B cell (primary cell): ENCODE measurements at regions not wholly inside any gene's neighbourhood (a gene's known extent, or its start where the extent isn't known, plus 50 kb on each side); places are given as distances from the start of the nearest gene placed in this dataset.

Source experiments
- ATAC-seq: fragments of 200-7000 bp; cut with Tn5 transposase; one replicate; pipeline ENCODE4 v1.10.0; 2021; ENCODE audit warnings: low read depth, mild to moderate bottlenecking, moderate number of reproducible peaks, moderate library complexity
- CTCF ChIA-PET: fragments of 350-600 bp; sonication (Branson Sonifier 250); formaldehyde crosslinking; loops from one replicate; lab custom pipeline; 2021; ENCODE audit warnings: antibody characterized with exemption, inconsistent platforms; lab: Charles Lee
- POLR2A ChIA-PET: fragments of 350-600 bp; sonication (Branson Sonifier 250); formaldehyde crosslinking; loops from one replicate; lab custom pipeline; 2021; ENCODE audit warnings: antibody characterized with exemption; lab: Charles Lee
- DNase-seq: peaks from one replicate; pipeline ENCODE4 v3.0.0; 2013
- H2AFZ ChIP-seq: 2 replicates; pipeline ENCODE4 v1.6.1; 2012; ENCODE audit warnings: mild to moderate bottlenecking, low read depth, low read length; ENCODE audit not compliant: insufficient read depth, poor library complexity, severe bottlenecking
- H3K27ac ChIP-seq, 2 donors: 1 replicate in 1 of 2; 2 replicates in 1 of 2; pipeline ENCODE4 v1.5.1; 2012 to 2013; ENCODE audit warnings: low read length in 2 of 2, mild to moderate bottlenecking in 2 of 2, moderate library complexity in 1 of 2
- H3K27me3 ChIP-seq, 4 experiments: fragments of 200-600 bp in 1 of 4; sonication (generic) in 1 of 4; replicated peaks in 1 of 4; 1 replicate in 2 of 4; 2 replicates in 2 of 4; pipeline versions ENCODE4 v1.6.1 to v1.7.0; 2013 to 2016; ENCODE audit warnings: low read length in 3 of 4, mild to moderate bottlenecking in 2 of 4, mixed read lengths in 1 of 4, moderate library complexity in 1 of 4; ENCODE audit not compliant: insufficient read depth in 4 of 4, control insufficient read depth in 3 of 4; ENCODE audit errors: control extremely low read depth in 1 of 4
- H3K36me3 ChIP-seq, 2 experiments: replicated peaks in 1 of 2; 1 replicate in 1 of 2; 2 replicates in 1 of 2; pipeline versions ENCODE4 v1.6.1 to v1.7.1; 2013; ENCODE audit warnings: low read length in 1 of 2; ENCODE audit not compliant: insufficient read depth in 2 of 2, control insufficient read depth in 1 of 2; ENCODE audit errors: control extremely low read depth in 1 of 2, extremely low read depth in 1 of 2
- H3K4me1 ChIP-seq, 2 donors: fragments of 200-600 bp in 1 of 2; sonication (generic) in 1 of 2; 1 replicate in 1 of 2; 2 replicates in 1 of 2; pipeline versions ENCODE4 v1.5.1 to v1.6.1; 2013 to 2017; ENCODE audit warnings: low read length in 2 of 2; ENCODE audit not compliant: control insufficient read depth in 2 of 2, insufficient read depth in 2 of 2
- H3K4me2 ChIP-seq: replicated peaks from 2 replicates; pipeline ENCODE3; 2012; ENCODE audit warnings: mild to moderate bottlenecking, low read depth, low read length; ENCODE audit not compliant: poor library complexity, severe bottlenecking
- H3K4me3 ChIP-seq, 5 experiments: fragments of 200-600 bp in 1 of 5; sonication (generic) in 1 of 5; 1 replicate in 3 of 5; 2 replicates in 2 of 5; pipeline versions ENCODE4 v1.5.1 to v1.7.0; 2011 to 2016; ENCODE audit warnings: low read length in 4 of 5, mild to moderate bottlenecking in 4 of 5, low read depth in 2 of 5, control low read depth in 1 of 5, moderate library complexity in 1 of 5; ENCODE audit not compliant: insufficient read depth in 1 of 5; ENCODE audit errors: control extremely low read depth in 1 of 5, extremely low read depth in 1 of 5
- H3K79me2 ChIP-seq: fragments of 200-600 bp; sonication (generic); one replicate; pipeline ENCODE4 v1.6.0; 2016; ENCODE audit warnings: low read length; ENCODE audit not compliant: control insufficient read depth, insufficient read depth
- H3K9ac ChIP-seq: fragments of 200-600 bp; sonication (generic); 2 replicates; pipeline ENCODE4 v1.6.1; 2017; ENCODE audit warnings: mild to moderate bottlenecking, low read length, moderate library complexity
- H3K9me3 ChIP-seq, 3 donors: one replicate each; pipeline versions ENCODE4 v1.6.1 to v1.7.1; 2013; ENCODE audit warnings: low read length in 2 of 3; ENCODE audit not compliant: control insufficient read depth in 2 of 3, insufficient read depth in 1 of 3; ENCODE audit errors: control extremely low read depth in 1 of 3
- H4K20me1 ChIP-seq: 2 replicates; pipeline ENCODE4 v1.6.0; 2012; ENCODE audit warnings: mild to moderate bottlenecking, low read length; ENCODE audit not compliant: insufficient read depth, control insufficient read depth, poor library complexity, severe bottlenecking
- H3K27ac Mint-ChIP-seq: one replicate; pipeline ENCODE4 v1.8.0; 2021; ENCODE audit warnings: mixed read lengths
- H3K27me3 Mint-ChIP-seq: one replicate; pipeline ENCODE4 v1.8.0; 2021; ENCODE audit warnings: mixed read lengths
- H3K4me1 Mint-ChIP-seq: one replicate; pipeline ENCODE4 v1.8.0; 2021; ENCODE audit warnings: mixed read lengths
- H3K4me3 Mint-ChIP-seq: one replicate; pipeline ENCODE4 v1.8.0; 2021; ENCODE audit warnings: mixed read lengths
- H3K9me3 Mint-ChIP-seq: one replicate; pipeline ENCODE4 v1.8.0; 2022; ENCODE audit warnings: mixed read lengths; ENCODE audit not compliant: insufficient read depth
- CTCF ChIP-seq: fragments of 200-600 bp; IDR thresholded peaks from one replicate; pipeline ENCODE4 v1.8.0; 2022; ENCODE audit warnings: antibody characterized with exemption, mild to moderate bottlenecking
- EZH2 ChIP-seq: IDR thresholded peaks from 2 replicates; pipeline ENCODE4 v1.6.1; 2012; ENCODE audit warnings: borderline replicate concordance, low read depth, mild to moderate bottlenecking, moderate library complexity, low read length; ENCODE audit not compliant: insufficient read depth, poor library complexity, severe bottlenecking
- WGBS: methylation state at CpG from one replicate; pipeline ENCODE4 v1.1.5; 2013; ENCODE audit warnings: missing lambda C conversion rate; ENCODE audit not compliant: insufficient coverage; 5-methylcytosine and 5-hydroxymethylcytosine counted together
- intact Hi-C: fragments of 100-400 bp; cut with micrococcal nuclease; formaldehyde crosslinking; loops from one replicate; pipeline ENCODE4 v1.10.0; 2022

DNA sequence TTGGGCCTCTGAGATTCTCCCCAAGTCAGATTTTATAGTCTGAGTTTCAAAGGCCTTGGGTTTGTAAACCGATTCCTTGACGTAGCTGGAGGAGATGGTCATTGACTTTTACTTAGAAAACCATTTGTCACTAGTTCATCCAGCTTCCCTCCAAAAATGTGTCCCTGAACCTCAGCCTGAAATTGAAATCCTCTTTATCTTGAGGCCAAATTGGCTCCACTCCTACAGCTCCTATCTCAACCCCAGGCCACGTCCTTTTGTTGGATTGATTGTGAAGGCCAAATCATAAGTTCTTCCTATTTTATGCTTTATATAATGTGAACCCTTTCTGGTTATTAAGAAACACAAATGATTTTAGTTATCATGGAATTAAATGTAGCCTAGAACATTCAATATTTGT is 193.9 kb upstream of the SUCLG2 start:
- H3K9me3 ChIP-seq = no peaks in the 10 kb centered on the region
- no peak for ATAC-seq
- no peak overlapping the region for H3K4me2 ChIP-seq
- no peak for TF ChIP-seq EZH2
- no peak for TF ChIP-seq CTCF
- no peak overlapping the region for H3K9ac ChIP-seq
- Mint-ChIP-seq H3K27me3 (peaks cover 7% of the 10 kb centered on the region), H3K4me3 (no peak overlapping the region), H3K4me1 (no peaks in the 10 kb centered on the region), H3K9me3 (no peaks in the 10 kb centered on the region), H3K27ac (no peak overlapping the region)
- H2AFZ ChIP-seq = no peak overlapping the region
- DNase-seq = no peak
- no peaks in the 10 kb centered on the region for H3K79me2 ChIP-seq
- H3K4me1 ChIP-seq = no peaks in the 10 kb centered on the region
- ChIA-PET POLR2A (no interaction called here), CTCF (interaction anchor here (0.9 kb wide), 1 partner anchor 14 kb away, joined by 3 read pairs; no protein-coding TSS in a partner anchor)
- H3K4me3 ChIP-seq = no peak overlapping the region
- H3K27ac ChIP-seq = no peak overlapping the region
- H3K36me3 ChIP-seq = no peaks in the 10 kb centered on the region
- no peaks in the 10 kb centered on the region for H4K20me1 ChIP-seq
- WGBS = no CpG with 5 or more reads among the region's 3 CpGs
- H3K27me3 ChIP-seq = no peaks in the 10 kb centered on the region
- intact Hi-C loops = no loop called here

GRCh38 chr3:67846166-67846565 is 191.8 kb upstream of the SUCLG2 start:
- H2AFZ ChIP-seq = no peak overlapping the region
- ChIA-PET CTCF (no interaction called here), POLR2A (no interaction called here)
- no peaks in the 10 kb centered on the region for H3K9me3 ChIP-seq
- no peaks in the 10 kb centered on the region for H3K4me1 ChIP-seq
- no peak overlapping the region for H3K27ac Mint-ChIP-seq
- H3K27me3 ChIP-seq = no peaks in the 10 kb centered on the region
- no peak overlapping the region for H3K4me3 Mint-ChIP-seq
- H3K4me3 ChIP-seq = no peak overlapping the region
- H3K79me2 ChIP-seq = no peaks in the 10 kb centered on the region
- H3K4me2 ChIP-seq = no peak overlapping the region
- no peak for TF ChIP-seq EZH2
- no peak for TF ChIP-seq CTCF
- H3K27me3 Mint-ChIP-seq = peaks cover 11% of the 10 kb centered on the region
- ATAC-seq (no peak), DNase-seq (no peak)
- H3K9ac ChIP-seq = no peak overlapping the region
- no peaks in the 10 kb centered on the region for H3K4me1 Mint-ChIP-seq
- no peaks in the 10 kb centered on the region for H4K20me1 ChIP-seq
- H3K36me3 ChIP-seq = no peaks in the 10 kb centered on the region
- H3K27ac ChIP-seq = no peak overlapping the region
- intact Hi-C loops = no loop called here
- H3K9me3 Mint-ChIP-seq = peaks cover 2% of the 10 kb centered on the region
